ENCODE measurements at regions not wholly inside any gene's neighbourhood (a gene's known extent, or its start where the extent isn't known, plus 50 kb on each side); places are given as distances from the start of the nearest gene placed in this dataset.

- H3K4me3 ChIP-seq (ENCODE audit: insufficient read length, low read depth) = no peak overlapping the region
- no peak overlapping the region for H3K9ac ChIP-seq (ENCODE audit: insufficient read length, low read depth)
- no peaks in the 10 kb centered on the region for H3K4me1 ChIP-seq (ENCODE audit: insufficient read depth, insufficient read length)
- no peak for TF ChIP-seq YY1 (IDR thresholded peaks at IDR 0.05; ENCODE audit: insufficient read depth, insufficient read length)
- no peak for TF ChIP-seq ZNF274 (IDR thresholded peaks at IDR 0.05; ENCODE audit: low read depth, low read length)
- no peak for TF ChIP-seq SUZ12 (IDR thresholded peaks at IDR 0.05; ENCODE audit: extremely low read depth, insufficient read depth, insufficient read length)
- no peak for DNase-seq (ENCODE audit: low read depth, low spot score)
- H3K27me3 ChIP-seq (ENCODE audit: insufficient read depth, insufficient read length) = no peaks in the 10 kb centered on the region
- H3K9me3 ChIP-seq (ENCODE audit: insufficient read depth, low read length) = no peaks in the 10 kb centered on the region
- H3K36me3 ChIP-seq (ENCODE audit: insufficient read depth, insufficient read length, low read length) = no peaks in the 10 kb centered on the region
Measured at GRCh38 chr20:6683021-6683977, 84.2 kb upstream of the BMP2 start.

GRCh38 chr20:6680854-6681253 lies 86.6 kb upstream of the BMP2 start:
- Histone ChIP-seq H3K9ac (ENCODE audit: insufficient read length, low read depth) (no peak overlapping the region), H3K9me3 (ENCODE audit: insufficient read depth, low read length) (no peaks in the 10 kb centered on the region), H3K4me3 (ENCODE audit: insufficient read length, low read depth) (no peak overlapping the region), H3K27me3 (ENCODE audit: insufficient read depth, insufficient read length) (no peaks in the 10 kb centered on the region), H3K4me1 (ENCODE audit: insufficient read depth, insufficient read length) (no peaks in the 10 kb centered on the region), H3K36me3 (ENCODE audit: insufficient read depth, insufficient read length, low read length) (no peaks in the 10 kb centered on the region)
- DNase-seq (ENCODE audit: low read depth, low spot score) = no peak
- TF ChIP-seq ZNF274 (IDR thresholded peaks at IDR 0.05; ENCODE audit: low read depth, low read length) (no peak), SUZ12 (IDR thresholded peaks at IDR 0.05; ENCODE audit: extremely low read depth, insufficient read depth, insufficient read length) (no peak), YY1 (IDR thresholded peaks at IDR 0.05; ENCODE audit: insufficient read depth, insufficient read length) (no peak)

DNA sequence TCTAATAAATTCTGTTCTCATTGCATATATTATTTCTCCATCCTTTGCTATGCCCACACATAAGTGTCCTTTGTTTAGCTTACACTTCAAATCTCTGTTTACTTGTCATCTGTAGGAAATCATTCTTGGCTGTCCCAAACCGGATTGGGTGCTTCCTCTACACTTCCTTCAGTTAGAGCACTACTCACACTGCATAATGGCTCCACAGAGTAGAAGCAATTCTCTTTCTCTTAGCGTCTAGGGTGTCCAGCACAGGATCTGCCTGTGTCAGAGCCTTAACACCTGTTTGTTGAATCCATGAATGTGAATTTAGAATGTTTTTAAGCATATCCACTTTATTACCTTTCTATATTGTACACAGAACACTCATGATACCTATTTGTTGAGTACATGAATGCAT lies 87.0 kb upstream of the BMP2 start:
- Histone ChIP-seq H3K4me1 (ENCODE audit: insufficient read depth, insufficient read length) (no peaks in the 10 kb centered on the region), H3K4me3 (ENCODE audit: insufficient read length, low read depth) (no peak overlapping the region), H3K9ac (ENCODE audit: insufficient read length, low read depth) (no peak overlapping the region), H3K9me3 (ENCODE audit: insufficient read depth, low read length) (no peaks in the 10 kb centered on the region), H3K27me3 (ENCODE audit: insufficient read depth, insufficient read length) (no peaks in the 10 kb centered on the region), H3K36me3 (ENCODE audit: insufficient read depth, insufficient read length, low read length) (no peaks in the 10 kb centered on the region)
- TF ChIP-seq YY1 (IDR thresholded peaks at IDR 0.05; ENCODE audit: insufficient read depth, insufficient read length) (no peak), ZNF274 (IDR thresholded peaks at IDR 0.05; ENCODE audit: low read depth, low read length) (no peak), SUZ12 (IDR thresholded peaks at IDR 0.05; ENCODE audit: extremely low read depth, insufficient read depth, insufficient read length) (no peak)
- no peak for DNase-seq (ENCODE audit: low read depth, low spot score)

DNA sequence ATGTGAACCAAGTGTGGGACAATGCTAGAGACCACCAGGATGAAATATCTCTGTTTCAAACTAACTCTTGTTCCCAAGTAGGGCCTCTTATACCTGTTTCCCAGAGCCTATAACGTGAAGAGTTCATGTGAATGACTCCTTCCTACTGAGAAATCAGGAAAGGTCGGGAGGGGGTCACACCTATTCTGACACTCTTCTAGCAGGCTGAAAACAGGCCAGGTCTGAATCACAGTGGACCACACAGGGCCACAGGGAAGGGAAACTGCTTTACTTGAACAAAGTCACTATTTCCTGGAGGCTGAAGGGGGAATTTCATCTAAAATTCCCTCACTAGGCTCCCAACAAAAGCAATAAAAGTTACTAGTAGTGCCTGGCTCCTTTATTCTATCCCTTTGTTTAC lies 88.4 kb upstream of the BMP2 start:
- Histone ChIP-seq H3K27me3 (ENCODE audit: insufficient read depth, insufficient read length) (no peaks in the 10 kb centered on the region), H3K9ac (ENCODE audit: insufficient read length, low read depth) (no peak overlapping the region)

DNA sequence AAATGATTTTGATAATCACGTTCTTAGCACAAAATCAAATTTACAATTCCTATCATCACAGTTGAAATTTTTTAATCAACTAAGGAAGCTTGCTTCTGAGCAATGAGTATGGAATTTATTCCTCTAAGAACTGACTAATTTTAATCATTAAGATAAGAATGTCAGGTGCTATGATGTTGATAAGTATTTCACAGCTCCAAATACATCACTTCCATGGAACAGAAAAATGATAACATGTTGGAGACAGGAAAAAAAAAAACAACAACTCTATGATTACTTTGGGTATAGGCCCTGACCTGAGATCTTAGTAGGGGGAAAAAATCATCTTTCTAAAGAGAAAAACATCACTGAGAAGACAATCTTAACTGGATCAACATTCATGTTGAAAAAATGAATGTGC lies 89.4 kb upstream of the BMP2 start:
- no peak for TF ChIP-seq SUZ12 (IDR thresholded peaks at IDR 0.05; ENCODE audit: extremely low read depth, insufficient read depth, insufficient read length)
- TF ChIP-seq ZNF274 (IDR thresholded peaks at IDR 0.05; ENCODE audit: low read depth, low read length) = no peak
- no peak for TF ChIP-seq YY1 (IDR thresholded peaks at IDR 0.05; ENCODE audit: insufficient read depth, insufficient read length)
- Histone ChIP-seq H3K36me3 (ENCODE audit: insufficient read depth, insufficient read length, low read length) (no peaks in the 10 kb centered on the region), H3K9ac (ENCODE audit: insufficient read length, low read depth) (no peak overlapping the region), H3K9me3 (ENCODE audit: insufficient read depth, low read length) (no peaks in the 10 kb centered on the region), H3K4me1 (ENCODE audit: insufficient read depth, insufficient read length) (no peaks in the 10 kb centered on the region), H3K27me3 (ENCODE audit: insufficient read depth, insufficient read length) (no peaks in the 10 kb centered on the region), H3K4me3 (ENCODE audit: insufficient read length, low read depth) (no peak overlapping the region)
- DNase-seq (ENCODE audit: low read depth, low spot score) = no peak

More for the DNA sequence above, 88.4 kb upstream of the BMP2 start:
- Histone ChIP-seq H3K36me3 (ENCODE audit: insufficient read depth, insufficient read length, low read length) (no peaks in the 10 kb centered on the region), H3K9me3 (ENCODE audit: insufficient read depth, low read length) (no peaks in the 10 kb centered on the region), H3K4me3 (ENCODE audit: insufficient read length, low read depth) (no peak overlapping the region), H3K4me1 (ENCODE audit: insufficient read depth, insufficient read length) (no peaks in the 10 kb centered on the region)
- TF ChIP-seq ZNF274 (IDR thresholded peaks at IDR 0.05; ENCODE audit: low read depth, low read length) (no peak), YY1 (IDR thresholded peaks at IDR 0.05; ENCODE audit: insufficient read depth, insufficient read length) (no peak), SUZ12 (IDR thresholded peaks at IDR 0.05; ENCODE audit: extremely low read depth, insufficient read depth, insufficient read length) (no peak)
- no peak for DNase-seq (ENCODE audit: low read depth, low spot score)

- no peak overlapping the region for H3K9ac ChIP-seq (ENCODE audit: insufficient read length, low read depth)
- H3K36me3 ChIP-seq (ENCODE audit: insufficient read depth, insufficient read length, low read length) = no peaks in the 10 kb centered on the region
- H3K27me3 ChIP-seq (ENCODE audit: insufficient read depth, insufficient read length) = no peaks in the 10 kb centered on the region
- no peaks in the 10 kb centered on the region for H3K9me3 ChIP-seq (ENCODE audit: insufficient read depth, low read length)
- TF ChIP-seq SUZ12 (IDR thresholded peaks at IDR 0.05; ENCODE audit: extremely low read depth, insufficient read depth, insufficient read length) (no peak), YY1 (IDR thresholded peaks at IDR 0.05; ENCODE audit: insufficient read depth, insufficient read length) (no peak), ZNF274 (IDR thresholded peaks at IDR 0.05; ENCODE audit: low read depth, low read length) (no peak)
- no peaks in the 10 kb centered on the region for H3K4me1 ChIP-seq (ENCODE audit: insufficient read depth, insufficient read length)
- DNase-seq (ENCODE audit: low read depth, low spot score) = no peak
- H3K4me3 ChIP-seq (ENCODE audit: insufficient read length, low read depth) = no peak overlapping the region
Measured at GRCh38 chr20:6674831-6675230, 92.7 kb upstream of the BMP2 start.

DNA sequence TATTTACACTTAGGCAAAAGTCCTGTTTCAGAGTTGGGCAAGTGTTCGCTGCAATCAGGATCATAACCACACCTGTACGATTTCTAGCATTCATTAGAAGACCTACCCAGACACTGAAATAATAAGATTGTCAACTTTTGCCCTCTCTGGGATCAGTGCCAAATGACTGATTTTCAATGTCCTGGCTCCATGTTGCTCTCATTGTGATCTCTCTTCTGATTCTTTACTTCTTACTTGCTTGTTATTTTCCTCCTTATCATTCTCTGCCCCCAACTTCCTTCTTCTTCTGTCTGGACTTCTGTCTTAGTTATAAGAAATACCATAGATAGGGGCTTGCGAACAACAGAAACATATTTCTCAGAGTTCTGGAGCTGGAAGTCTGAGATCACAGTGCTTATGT lies 94.4 kb upstream of the BMP2 start:
- TF ChIP-seq SUZ12 (IDR thresholded peaks at IDR 0.05; ENCODE audit: extremely low read depth, insufficient read depth, insufficient read length) = no peak
- TF ChIP-seq ZNF274 (IDR thresholded peaks at IDR 0.05; ENCODE audit: low read depth, low read length) = no peak
- TF ChIP-seq YY1 (IDR thresholded peaks at IDR 0.05; ENCODE audit: insufficient read depth, insufficient read length) = no peak
- Histone ChIP-seq H3K4me3 (ENCODE audit: insufficient read length, low read depth) (no peak overlapping the region), H3K4me1 (ENCODE audit: insufficient read depth, insufficient read length) (no peaks in the 10 kb centered on the region), H3K9ac (ENCODE audit: insufficient read length, low read depth) (no peak overlapping the region), H3K9me3 (ENCODE audit: insufficient read depth, low read length) (no peaks in the 10 kb centered on the region), H3K36me3 (ENCODE audit: insufficient read depth, insufficient read length, low read length) (no peaks in the 10 kb centered on the region), H3K27me3 (ENCODE audit: insufficient read depth, insufficient read length) (no peaks in the 10 kb centered on the region)
- no peak for DNase-seq (ENCODE audit: low read depth, low spot score)

Measured in NT2/D1 (cell line).